AG09309 (cell line): ENCODE measurements at regions not wholly inside any gene's neighbourhood (a gene's known extent, or its start where the extent isn't known, plus 50 kb on each side); places are given as distances from the start of the nearest gene placed in this dataset.

Experiments
- DNase-seq: peaks from one replicate; pipeline ENCODE4 v3.0.0-alpha.2; 2010; ENCODE audit warnings: low read depth
- H3K4me3 ChIP-seq: 2 replicates; pipeline ENCODE4 v1.5.1; 2011; ENCODE audit warnings: mild to moderate bottlenecking, low read depth, low read length, moderate library complexity; ENCODE audit not compliant: control insufficient read depth
- TF ChIP-seq, protein P1 (sequence below): IDR thresholded peaks from 2 replicates; pipeline ENCODE4 v1.5.1; 2011; ENCODE audit warnings: mild to moderate bottlenecking, low read depth, low read length, inconsistent platforms; ENCODE audit not compliant: insufficient read depth, control insufficient read depth; ENCODE audit errors: missing control alignments

DNA sequence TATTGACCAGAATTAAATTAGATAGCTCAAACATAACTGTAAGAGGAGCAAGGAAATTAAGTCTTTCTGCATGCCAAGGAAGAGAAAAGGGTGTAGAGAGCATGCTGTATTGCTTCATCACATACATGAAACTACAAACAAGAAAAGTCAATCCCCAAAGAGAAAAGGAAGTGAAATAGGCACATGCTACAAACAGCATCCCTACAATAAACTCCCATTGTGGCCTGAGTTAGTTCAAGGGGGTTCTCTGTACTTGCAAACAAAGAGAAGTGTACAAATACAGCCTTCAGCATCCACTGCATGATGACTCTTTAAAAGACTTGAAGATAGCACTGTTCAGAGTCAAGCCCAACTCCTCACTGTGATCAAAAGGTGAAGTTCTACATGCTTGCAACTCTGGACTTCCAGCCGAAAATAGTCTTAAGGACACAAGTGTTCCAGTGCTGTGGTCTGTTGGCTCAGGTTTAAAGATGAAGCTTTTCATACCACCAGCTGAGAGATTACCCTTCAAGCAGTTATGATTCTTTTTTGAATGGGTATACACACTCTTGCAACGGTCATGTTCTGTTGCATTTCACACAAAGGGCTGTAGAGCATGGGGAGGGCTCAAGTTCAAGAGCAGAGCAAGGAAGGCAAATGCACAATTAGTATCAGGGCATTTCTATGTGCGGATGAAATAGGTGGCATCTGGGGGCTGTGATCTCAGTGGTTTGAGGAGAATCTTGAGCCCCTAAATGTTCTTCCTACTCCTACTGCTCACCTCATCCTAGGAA lies 534.5 kb downstream of the EBF1 start:
- TF ChIP-seq, protein P1, sequence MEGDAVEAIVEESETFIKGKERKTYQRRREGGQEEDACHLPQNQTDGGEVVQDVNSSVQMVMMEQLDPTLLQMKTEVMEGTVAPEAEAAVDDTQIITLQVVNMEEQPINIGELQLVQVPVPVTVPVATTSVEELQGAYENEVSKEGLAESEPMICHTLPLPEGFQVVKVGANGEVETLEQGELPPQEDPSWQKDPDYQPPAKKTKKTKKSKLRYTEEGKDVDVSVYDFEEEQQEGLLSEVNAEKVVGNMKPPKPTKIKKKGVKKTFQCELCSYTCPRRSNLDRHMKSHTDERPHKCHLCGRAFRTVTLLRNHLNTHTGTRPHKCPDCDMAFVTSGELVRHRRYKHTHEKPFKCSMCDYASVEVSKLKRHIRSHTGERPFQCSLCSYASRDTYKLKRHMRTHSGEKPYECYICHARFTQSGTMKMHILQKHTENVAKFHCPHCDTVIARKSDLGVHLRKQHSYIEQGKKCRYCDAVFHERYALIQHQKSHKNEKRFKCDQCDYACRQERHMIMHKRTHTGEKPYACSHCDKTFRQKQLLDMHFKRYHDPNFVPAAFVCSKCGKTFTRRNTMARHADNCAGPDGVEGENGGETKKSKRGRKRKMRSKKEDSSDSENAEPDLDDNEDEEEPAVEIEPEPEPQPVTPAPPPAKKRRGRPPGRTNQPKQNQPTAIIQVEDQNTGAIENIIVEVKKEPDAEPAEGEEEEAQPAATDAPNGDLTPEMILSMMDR: no peak
- DNase-seq: no peak
- no peak overlapping the region for H3K4me3 ChIP-seq

- TF ChIP-seq, protein P1: no peak
- DNase-seq: no peak
- no peak overlapping the region for H3K4me3 ChIP-seq
Measured at GRCh38 chr5:158563760-158564390, 535.8 kb downstream of the EBF1 start.

GRCh38 chr5:158561562-158562190 lies 538.0 kb downstream of the EBF1 start:
- DNase-seq: no peak
- TF ChIP-seq, protein P1: no peak

GRCh38 chr5:158560170-158560569 lies 539.5 kb downstream of the EBF1 start:
- no peak overlapping the region for H3K4me3 ChIP-seq
- TF ChIP-seq, protein P1: no peak
- DNase-seq: no peak

More at GRCh38 chr5:158561562-158562190, 538.0 kb downstream of the EBF1 start:
- no peak overlapping the region for H3K4me3 ChIP-seq

DNA sequence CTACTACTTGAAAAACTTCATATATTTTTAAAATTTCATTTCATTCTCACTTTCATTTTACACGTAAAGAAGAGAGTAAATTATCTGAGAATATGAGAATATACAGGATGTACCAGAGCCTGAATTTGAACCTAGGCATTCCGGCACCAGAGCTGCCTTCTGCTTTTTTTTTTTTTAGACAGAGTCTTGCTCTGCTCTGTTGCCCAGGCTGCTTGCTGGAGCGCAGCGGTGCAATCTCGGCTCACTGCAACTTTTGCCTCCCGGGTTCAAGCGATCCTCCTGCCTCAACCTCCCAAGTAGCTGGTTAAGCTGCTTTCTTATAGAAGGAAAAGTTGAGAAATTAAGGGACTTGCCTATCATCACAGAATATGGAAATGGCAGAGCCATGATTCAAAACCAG lies 540.1 kb downstream of the EBF1 start:
- TF ChIP-seq, protein P1: no peak
- no peak overlapping the region for H3K4me3 ChIP-seq
- no peak for DNase-seq

DNA sequence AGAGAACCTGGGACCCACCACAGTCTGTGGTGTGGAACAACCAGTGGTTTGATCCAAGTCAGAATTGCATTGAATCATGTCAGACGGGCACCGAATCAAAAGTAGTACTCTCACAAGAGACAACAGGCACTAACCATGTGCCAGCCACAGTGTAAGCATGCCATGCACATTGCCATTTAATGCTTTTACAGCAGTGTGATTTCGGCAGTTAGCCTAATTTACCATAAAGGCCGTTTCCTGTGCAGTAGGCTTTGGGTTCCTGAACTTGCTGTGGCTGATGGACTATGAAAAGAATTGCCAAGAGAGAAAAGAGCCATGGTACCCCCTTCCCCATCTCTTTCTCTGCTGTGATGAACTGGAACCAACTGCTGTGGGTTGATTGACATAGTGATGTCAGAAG lies 540.6 kb downstream of the EBF1 start:
- no peak for DNase-seq
- TF ChIP-seq, protein P1: no peak
- no peak overlapping the region for H3K4me3 ChIP-seq
